ENCODE measurements at regions not wholly inside any gene's neighbourhood (a gene's known extent, or its start where the extent isn't known, plus 50 kb on each side); places are given as distances from the start of the nearest gene placed in this dataset.

DNA sequence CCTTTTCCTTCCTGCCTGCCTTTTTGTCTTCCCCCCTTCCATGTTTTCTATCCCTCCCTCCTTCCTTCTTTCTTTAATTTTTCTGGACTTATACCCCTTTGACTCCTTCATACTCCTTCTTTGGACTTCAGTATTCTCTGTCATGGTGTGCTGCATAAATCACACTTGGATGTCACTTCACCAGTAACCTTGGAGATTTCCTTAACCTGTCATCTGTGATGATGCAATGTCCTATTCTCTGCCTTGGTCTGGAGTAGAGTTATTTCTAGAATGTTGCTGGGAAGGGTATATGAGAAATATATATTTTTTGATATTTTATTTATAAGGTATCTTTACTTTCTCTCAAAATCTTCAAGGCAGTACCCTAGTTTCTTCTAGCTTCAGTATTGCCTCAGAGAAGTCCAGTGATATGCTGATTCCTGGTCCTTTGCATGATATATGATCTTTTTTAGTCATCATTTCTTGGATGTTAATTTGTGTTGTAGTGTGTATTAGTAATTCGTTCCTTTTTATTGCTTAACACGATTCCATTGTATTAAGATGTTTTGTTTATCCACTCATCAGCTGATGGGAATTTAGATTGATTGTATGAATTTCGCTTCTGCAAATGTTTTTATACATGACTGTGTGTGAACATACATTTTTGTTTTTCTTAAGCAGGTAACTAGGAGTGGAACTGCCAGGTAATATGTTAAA lies 206.9 kb upstream of the MBL2 start:
- Histone ChIP-seq H3K9me3 (ENCODE audit: control insufficient read depth in 1 of 2, insufficient read depth in 1 of 2, low read depth in 1 of 2, low read length in 2 of 2) (peaks cover 0 to 4% of the 10 kb centered on the region in 2 experiments; a peak in 2 of 4 replicates), H3K9me2 (ENCODE audit: insufficient read depth) (no peaks in the 10 kb centered on the region), H3K36me3 (ENCODE audit: control insufficient read depth in 1 of 2, insufficient read depth in 2 of 2, low read length in 2 of 2) (no peaks in the 10 kb centered on the region), H3K27ac (ENCODE audit: low read depth, low read length) (no peak overlapping the region), H3K4me3 (replicated peaks in 1 of 2; ENCODE audit: low read depth in 1 of 2, low read length in 2 of 2) (no peak overlapping the region), H3K4me1 (ENCODE audit: control insufficient read depth in 1 of 2, insufficient read depth in 2 of 2, low read length in 2 of 2) (no peaks in the 10 kb centered on the region), H3K9ac (ENCODE audit: low read length) (no peak overlapping the region), H3K79me2 (ENCODE audit: insufficient read depth, low read length) (no peaks in the 10 kb centered on the region), H4K20me1 (ENCODE audit: insufficient read depth) (no peaks in the 10 kb centered on the region), H3K4me2 (ENCODE audit: low read length) (no peak overlapping the region), H3K27me3 (ENCODE audit: insufficient read depth, low read length) (no peaks in the 10 kb centered on the region), H2AFZ (ENCODE audit: low read depth, low read length, poor library complexity, severe bottlenecking) (no peak overlapping the region)
- ChIA-PET RAD21 (ENCODE audit: low non-redundant PET in 1 of 2, low total read pairs in 2 of 2, uncharacterized antibody in 2 of 2, unreplicated experiment in 2 of 2) (no interaction called here), CTCF (no interaction called here), POLR2A (no interaction called here)
- no TSS peak for BruUV-seq (replicated peaks)
- no peak for DNase-seq (ENCODE audit: low read depth, low spot score)
- intact Hi-C loops (cut with micrococcal nuclease), result no loop called here
- no peak for ATAC-seq
- no peak for TF ChIP-seq SP1 (IDR thresholded peaks at IDR 0.05; ENCODE audit: low read depth)
- no peak for TF ChIP-seq YY1 (IDR thresholded peaks at IDR 0.05; ENCODE audit: extremely low read depth, insufficient replicate concordance, low read depth, low read length)
- no peak for TF ChIP-seq EZH2 (IDR thresholded peaks at IDR 0.05)
- TF ChIP-seq, protein P1, sequence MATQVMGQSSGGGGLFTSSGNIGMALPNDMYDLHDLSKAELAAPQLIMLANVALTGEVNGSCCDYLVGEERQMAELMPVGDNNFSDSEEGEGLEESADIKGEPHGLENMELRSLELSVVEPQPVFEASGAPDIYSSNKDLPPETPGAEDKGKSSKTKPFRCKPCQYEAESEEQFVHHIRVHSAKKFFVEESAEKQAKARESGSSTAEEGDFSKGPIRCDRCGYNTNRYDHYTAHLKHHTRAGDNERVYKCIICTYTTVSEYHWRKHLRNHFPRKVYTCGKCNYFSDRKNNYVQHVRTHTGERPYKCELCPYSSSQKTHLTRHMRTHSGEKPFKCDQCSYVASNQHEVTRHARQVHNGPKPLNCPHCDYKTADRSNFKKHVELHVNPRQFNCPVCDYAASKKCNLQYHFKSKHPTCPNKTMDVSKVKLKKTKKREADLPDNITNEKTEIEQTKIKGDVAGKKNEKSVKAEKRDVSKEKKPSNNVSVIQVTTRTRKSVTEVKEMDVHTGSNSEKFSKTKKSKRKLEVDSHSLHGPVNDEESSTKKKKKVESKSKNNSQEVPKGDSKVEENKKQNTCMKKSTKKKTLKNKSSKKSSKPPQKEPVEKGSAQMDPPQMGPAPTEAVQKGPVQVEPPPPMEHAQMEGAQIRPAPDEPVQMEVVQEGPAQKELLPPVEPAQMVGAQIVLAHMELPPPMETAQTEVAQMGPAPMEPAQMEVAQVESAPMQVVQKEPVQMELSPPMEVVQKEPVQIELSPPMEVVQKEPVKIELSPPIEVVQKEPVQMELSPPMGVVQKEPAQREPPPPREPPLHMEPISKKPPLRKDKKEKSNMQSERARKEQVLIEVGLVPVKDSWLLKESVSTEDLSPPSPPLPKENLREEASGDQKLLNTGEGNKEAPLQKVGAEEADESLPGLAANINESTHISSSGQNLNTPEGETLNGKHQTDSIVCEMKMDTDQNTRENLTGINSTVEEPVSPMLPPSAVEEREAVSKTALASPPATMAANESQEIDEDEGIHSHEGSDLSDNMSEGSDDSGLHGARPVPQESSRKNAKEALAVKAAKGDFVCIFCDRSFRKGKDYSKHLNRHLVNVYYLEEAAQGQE (IDR thresholded peaks at IDR 0.05; ENCODE audit: low read depth), result no peak
- no peak for TF ChIP-seq TCF7L2 (IDR thresholded peaks at IDR 0.05; ENCODE audit: borderline replicate concordance, extremely low read depth, insufficient read depth, insufficient read length)
- TF ChIP-seq EZH2phosphoT487 (IDR thresholded peaks at IDR 0.05; ENCODE audit: borderline replicate concordance), result no peak
- no peak for TF ChIP-seq EGR1 (IDR thresholded peaks at IDR 0.05; ENCODE audit: low read depth)
- no peak for TF ChIP-seq ZNF274 (IDR thresholded peaks at IDR 0.05; ENCODE audit: low read depth, low read length)
- TF ChIP-seq POLR2A (IDR thresholded peaks at IDR 0.05; ENCODE audit: borderline replicate concordance, extremely low read depth, insufficient read depth, insufficient read length), result no peak
- TF ChIP-seq FOSL1 (IDR thresholded peaks at IDR 0.05; ENCODE audit: low read depth), result no peak
- no peak for TF ChIP-seq POLR2AphosphoS5 (IDR thresholded peaks at IDR 0.05; ENCODE audit: low read depth, low read length)
- TF ChIP-seq, protein P2, sequence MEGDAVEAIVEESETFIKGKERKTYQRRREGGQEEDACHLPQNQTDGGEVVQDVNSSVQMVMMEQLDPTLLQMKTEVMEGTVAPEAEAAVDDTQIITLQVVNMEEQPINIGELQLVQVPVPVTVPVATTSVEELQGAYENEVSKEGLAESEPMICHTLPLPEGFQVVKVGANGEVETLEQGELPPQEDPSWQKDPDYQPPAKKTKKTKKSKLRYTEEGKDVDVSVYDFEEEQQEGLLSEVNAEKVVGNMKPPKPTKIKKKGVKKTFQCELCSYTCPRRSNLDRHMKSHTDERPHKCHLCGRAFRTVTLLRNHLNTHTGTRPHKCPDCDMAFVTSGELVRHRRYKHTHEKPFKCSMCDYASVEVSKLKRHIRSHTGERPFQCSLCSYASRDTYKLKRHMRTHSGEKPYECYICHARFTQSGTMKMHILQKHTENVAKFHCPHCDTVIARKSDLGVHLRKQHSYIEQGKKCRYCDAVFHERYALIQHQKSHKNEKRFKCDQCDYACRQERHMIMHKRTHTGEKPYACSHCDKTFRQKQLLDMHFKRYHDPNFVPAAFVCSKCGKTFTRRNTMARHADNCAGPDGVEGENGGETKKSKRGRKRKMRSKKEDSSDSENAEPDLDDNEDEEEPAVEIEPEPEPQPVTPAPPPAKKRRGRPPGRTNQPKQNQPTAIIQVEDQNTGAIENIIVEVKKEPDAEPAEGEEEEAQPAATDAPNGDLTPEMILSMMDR (IDR thresholded peaks at IDR 0.05 in 2 of 3, conservative IDR thresholded peaks at IDR 0.05 in 1 of 3; ENCODE audit: borderline replicate concordance in 1 of 3, insufficient read depth in 1 of 3, low read depth in 2 of 3, low read length in 2 of 3), result no peak
- no peak for TF ChIP-seq ZFX (IDR thresholded peaks at IDR 0.05)
